Endometrial microvascular endothelial cells (primary cell): ENCODE measurements at regions not wholly inside any gene's neighbourhood (a gene's known extent, or its start where the extent isn't known, plus 50 kb on each side); places are given as distances from the start of the nearest gene placed in this dataset.

Experiments used
- in situ Hi-C: cut with HindIII; loops from 2 replicates; pipeline ENCODE4 v1.10.0; 2017; ENCODE audit warnings: low sequenced_read_pairs, low pct_unique_long_range_greater_than_20kb; ENCODE audit errors: inconsistent ontology term

DNA sequence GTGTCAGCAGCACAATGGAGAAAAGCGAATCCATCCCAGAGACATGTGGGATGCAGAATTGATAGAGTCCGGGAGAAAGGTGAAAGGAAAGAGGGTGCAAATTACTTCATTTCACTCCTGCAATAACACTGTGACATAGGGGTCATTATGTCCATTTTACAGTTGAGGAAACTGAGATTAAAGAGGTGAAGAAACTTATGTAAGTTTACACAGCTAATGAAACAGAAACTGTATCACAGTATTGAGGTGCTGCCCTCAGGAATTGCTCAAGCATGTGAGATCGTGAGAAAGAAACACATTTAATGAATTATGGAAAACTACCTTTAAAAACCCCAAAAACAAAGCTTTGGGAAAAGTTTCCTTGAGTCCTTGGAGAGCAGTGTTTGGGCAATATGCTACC is 103.6 kb upstream of the PFN2 start:
- in situ Hi-C loops, result no loop called here

DNA sequence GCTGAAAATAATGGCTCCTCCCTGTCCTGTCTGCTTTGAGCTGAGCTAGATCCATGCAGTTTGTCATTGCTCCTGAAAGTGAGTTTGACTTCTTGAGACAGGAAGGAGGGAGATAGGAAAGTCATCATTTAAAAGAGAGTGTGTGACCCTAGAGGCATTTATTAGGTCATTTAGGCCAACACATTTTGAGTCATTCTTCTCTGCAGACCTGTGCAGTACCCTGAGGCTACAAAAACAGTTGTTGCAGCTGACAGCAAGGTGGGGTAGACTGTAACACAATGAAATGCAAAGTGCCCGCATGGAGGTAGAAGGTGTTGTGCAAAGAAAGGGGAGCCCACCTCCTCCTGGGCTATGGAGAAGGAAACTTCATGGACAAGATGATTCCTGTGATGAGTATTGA is 102.8 kb upstream of the PFN2 start:
- in situ Hi-C loops, result no loop called here

DNA sequence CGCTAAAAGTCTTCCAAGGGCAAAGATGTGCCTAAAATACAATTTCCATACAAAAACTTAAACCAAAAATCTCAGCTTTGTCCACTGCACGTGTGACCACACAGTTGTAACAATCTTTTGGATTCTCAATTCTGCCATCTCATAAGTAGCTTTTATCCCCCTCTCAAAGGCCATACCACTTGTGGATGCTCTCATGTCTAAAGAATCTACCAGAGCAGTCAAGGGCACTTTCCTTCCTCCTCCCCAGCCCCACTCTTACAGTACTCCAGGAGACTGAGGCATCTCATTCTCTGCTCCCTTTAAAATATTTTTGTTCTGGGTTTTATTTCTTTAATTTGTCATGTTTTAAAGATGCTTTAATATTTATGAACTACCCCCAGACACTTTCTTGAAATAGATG is 102.3 kb upstream of the PFN2 start:
- in situ Hi-C loops, result no loop called here

DNA sequence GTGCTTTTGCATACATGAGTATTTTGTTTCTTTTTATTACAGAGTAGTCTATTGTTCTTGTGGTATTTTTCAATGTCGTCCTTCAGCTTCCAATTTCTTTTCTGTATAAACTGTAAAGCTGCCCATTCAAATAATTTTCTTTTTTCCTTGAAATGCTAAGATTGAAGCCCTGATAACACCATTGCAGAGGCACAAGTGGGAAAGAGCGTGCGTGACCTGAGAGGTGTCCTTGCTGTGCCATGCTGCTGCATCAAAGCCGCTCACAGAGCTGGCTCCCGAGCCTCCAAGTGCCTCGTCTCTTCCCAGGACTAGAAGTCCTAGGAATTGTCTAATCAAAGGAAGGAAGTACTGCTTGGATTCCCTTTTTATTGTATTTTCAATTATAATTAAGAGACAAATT is 101.9 kb upstream of the PFN2 start:
- in situ Hi-C loops, result no loop called here

DNA sequence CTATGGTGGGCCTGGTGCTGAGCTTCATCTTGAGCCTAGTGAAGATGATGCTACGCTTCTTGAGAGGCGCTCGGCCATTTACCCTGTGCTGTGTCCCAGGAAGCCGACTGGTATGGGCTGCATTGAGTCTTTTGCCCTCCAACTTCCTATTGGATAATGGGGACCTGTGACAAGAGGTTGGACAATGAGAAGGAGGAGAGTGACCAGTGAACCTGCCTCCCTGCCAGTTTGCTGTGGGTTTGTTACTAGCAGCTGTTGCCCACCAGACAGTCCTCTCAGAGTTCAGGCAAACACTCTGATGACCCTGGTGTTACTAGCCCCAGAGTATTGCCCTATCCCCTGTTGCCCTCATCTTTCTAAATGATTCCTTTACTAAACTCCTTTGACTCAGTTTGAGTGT is 99.6 kb upstream of the PFN2 start:
- in situ Hi-C loops, result no loop called here

DNA sequence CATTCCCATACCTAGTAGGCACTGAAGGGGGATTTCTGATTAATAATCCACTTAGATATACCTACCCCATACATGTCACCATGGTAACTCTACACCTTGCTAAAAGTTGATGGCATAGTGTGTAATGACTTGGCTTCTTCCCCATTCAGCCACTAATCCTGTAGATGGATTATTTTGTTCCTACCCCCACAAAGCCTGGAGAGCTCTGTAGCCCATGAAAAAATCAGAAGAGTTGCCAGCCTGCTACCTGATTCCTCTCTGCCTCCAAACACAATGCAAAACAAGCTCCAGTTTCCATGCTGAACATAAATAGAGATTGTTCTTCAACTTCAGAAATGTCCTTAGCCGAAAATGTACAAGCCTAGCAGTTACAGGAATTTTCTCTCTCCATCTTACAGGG is 98.9 kb upstream of the PFN2 start:
- in situ Hi-C loops, result no loop called here

DNA sequence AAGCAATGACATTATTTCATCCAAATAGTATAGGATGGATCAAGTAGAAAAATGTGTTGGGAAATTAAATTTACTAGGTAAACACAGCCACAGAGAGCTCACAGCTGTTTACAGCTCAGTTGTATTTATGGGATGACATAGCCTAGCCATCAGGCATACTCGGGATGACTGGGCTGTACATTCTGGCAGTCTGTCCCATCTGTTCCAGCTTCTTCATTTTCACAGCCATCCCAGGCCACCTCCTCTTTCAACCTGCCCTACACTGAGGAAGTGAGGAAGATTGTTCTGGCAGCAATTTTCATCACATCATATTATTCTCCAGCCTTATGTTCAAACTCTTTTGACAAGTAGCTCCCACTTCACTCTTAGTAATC is 98.4 kb upstream of the PFN2 start:
- in situ Hi-C loops, result no loop called here

DNA sequence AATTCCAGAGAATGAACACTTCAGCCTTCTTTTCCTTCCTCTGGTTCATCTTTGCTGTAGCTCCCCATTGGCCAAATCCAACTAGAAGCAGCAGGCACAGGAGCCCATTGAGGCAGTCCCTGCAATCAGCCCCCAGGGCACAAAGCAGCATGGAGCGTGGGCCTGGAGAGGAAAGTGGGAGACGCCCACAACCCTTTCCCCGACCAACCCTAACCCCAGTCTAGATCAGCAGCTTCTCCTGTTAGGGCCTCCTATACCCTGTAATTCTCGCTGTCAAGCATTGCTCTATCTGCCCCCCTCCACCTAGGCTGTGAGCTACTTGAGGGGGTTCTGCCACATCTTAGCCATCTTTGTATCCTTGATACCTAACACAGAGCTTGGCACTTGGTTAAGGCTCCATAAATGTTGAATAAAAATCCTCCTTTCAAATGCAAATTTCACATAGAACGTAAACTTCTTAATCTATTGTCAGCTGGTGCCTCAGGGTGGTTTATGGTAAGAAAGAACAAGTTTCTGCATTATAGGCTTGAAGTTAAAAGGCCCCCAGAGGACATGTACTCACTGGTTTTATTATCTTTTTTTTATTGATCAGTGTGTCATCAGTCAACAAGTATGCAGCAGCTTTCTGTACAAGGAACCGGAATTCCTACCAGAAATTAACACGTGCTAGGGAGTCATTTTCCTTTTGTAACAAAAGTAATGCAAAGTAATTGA is 97.9 kb upstream of the PFN2 start:
- in situ Hi-C loops, result no loop called here

DNA sequence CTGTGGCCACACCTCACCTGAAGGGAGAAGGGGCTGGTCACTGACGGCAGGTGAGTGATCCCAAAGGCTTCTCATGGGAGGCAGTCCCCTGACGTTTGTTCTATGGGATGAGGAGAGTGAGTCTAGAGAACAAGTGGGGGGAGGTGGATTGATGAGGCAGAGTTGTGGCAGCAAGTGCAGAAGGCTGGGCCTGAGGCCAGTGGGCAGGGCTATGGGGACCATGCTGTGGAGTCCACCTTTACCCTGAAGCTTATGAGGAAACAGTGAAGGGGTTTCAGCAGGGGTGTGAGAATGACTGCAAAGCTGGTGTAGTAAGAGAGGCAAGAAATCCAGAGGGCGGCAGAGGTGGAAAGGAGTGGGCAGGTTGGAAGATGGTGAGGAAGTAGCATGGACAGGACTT is 96.9 kb upstream of the PFN2 start:
- in situ Hi-C loops, result no loop called here

DNA sequence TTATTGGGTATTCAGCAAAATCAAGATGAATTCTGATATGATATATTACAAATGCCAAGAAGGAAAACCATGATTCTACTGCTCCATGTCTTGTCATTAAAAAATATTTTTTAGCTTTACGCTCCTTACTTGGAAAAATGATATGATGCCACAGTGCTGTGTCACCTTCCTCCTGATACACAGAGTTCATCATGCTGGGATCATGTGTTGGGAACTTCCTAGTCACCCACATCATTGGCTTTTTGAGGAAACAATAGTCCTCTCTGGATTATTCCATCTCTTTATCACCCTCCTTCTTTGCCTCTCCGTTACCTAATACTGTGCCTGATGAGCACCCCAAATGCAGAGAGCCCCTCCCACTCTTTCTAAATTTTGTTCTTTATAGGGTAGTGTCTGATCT is 94.3 kb upstream of the PFN2 start:
- in situ Hi-C loops, result no loop called here

DNA sequence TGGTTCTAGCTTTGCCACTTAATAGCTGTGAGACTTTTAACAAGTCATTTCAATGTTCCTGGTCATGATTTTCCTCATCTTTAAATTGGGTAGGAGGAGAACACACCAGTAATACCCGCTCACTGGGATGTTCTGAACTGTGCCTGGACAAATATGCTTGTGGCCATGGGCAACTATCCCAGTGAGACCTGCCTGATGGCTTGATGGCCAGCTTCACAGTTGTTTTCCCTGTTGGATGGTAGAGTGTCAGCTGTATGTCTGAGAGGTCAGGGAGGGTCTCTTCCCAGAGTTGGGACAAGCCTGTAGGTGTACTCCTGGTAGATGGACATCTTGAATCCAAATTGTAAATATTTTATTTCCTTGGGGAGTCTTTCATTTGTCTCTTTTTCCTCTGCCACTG is 92.5 kb upstream of the PFN2 start:
- in situ Hi-C loops, result no loop called here

DNA sequence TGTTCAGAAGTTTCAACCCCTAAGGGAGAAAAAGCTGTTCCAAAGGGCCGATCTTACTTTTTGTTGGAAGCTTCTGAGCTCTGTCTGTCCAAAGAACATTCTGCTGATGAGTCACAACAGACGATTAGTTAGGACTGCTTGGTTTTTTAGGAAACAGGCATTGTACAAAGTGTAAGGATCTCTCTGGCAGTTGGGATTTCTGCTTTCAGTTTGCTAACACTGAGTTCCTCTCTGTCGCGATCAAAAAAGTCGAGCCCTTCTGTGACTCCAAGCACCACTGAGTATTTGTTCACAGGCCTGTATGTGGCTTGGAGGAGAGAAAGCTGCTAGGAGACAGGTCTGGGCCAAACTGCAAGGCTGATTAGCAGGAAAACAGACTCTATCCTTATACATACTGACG is 91.8 kb upstream of the PFN2 start:
- in situ Hi-C loops, result no loop called here

DNA sequence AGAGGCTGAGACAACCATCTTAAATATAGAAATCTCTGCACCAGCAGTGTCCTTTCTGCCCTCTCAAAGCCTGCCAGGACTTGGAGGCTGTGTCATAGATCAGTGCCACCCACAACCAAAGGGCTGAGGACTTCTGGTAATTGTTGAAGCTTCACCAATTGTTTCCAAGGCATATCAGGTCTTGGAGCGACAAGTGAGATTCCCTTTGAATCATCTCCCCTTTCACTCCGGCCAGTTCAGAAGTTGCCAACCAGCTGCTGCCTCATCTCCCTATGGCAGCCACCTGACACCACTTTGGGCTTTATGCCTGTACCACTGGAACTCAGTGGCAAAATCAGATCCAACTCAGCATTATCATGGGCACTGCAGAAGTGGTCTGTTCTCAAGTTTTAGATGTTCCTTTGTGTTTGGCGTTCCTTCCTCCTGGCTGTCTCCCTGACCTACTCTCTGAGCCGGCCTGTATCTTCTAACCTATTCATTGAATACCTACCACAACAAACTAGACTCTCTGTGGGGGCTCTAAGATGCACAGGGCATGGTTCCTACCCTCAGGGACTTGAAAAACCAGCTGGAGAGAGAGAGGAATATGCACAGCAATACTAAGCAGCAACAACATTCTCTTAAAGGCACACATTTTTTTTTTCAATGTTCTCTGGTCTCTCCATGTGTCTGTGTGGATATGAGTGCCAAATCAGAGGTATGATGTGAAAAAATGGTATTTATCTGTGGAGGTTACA is 90.8 kb upstream of the PFN2 start:
- in situ Hi-C loops, result no loop called here

DNA sequence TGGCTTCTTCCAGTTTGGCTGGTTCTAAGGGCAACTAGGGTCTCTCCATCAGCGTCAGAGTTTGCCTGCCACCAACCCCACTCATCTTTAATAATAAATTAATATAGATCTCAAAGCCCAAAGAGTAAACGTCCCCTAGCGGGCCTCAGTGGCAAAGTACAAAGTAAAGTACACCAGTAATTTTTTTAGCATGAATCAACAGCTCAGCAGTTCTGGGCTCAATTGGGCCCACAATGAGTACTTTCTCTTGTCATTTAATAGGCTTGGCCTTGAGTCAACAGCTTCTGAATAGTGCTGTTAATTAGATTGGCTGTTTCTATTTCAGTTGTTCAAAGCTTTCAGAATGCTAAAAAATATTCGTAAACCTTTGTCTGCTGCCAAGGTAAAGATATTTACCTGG is 89.0 kb upstream of the PFN2 start:
- in situ Hi-C loops, result no loop called here

DNA sequence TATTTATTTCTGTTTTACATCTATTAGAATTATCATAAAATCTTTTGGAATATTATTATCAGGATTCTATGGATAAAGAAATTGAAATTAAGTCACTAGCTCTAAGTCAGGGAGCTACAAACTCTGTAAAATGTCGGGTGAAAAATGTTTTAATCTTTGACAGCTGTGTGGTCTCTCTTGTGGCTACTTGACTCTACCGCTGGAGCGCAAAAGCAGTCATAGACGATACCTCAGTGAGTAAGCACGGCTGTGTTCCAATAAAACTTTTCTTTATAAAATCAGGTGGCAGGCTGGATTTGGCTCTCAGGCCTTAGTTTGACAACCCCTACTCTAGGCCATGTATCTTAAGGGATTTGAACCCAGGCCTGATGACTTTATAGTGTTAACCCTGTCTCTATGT is 88.5 kb upstream of the PFN2 start:
- in situ Hi-C loops, result no loop called here

DNA sequence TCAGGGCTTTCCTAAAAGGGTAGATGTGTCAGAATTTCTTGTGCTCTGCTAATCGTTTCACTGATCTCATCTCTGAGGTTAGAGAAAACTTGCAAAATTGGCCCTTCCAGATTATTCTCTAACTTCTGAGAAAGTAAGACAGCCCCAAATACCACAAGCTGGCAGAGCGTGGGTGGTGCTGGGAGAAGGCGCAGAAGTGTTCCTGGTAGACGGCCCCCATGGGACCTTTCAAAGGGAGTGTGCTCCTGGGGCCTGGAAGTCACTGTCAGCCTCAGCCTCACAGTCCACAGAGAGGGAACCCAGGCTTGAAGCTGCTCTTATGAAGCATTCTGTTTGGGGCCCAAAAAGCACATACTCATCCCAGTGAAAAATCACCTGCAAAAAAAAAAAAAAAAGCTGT is 86.5 kb upstream of the PFN2 start:
- in situ Hi-C loops, result no loop called here

DNA sequence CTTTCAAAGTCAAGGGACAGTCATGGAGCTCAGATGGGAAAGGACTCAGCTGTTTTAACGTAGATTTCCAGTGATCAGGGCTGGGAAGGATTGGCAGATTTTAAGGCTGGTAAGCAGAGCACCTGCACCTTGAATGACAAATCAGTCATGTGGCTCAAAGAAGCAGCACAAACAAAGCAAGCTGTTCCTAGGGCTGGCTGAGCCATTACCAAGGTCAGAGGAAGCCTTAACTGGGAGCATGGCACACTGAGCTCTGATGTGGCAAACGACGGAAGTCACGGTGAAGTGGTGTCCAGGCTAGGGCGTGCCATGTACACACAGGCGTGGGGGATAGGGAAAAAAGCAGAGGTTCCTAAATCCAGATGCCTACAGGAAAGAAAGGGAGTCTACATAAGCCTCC is 84.6 kb upstream of the PFN2 start:
- in situ Hi-C loops, result no loop called here

DNA sequence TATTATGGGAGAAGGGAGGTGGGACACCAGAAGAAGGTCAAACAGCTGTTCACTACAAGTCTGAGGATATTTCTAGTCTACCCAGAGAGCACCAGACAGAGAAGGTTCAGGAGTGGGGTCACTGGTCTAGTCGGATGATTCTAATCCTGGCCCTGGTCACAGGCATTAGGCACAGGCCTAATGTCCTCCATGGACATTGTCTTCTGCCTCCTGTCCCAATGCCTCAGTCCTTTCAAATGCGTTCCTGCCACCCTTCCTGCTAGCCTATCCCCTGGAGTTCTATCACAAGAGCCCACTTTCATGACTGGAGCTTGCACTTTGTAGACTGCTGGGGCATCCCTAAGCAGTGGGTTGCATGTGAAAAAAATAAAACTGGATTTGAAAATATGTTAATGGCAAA is 83.9 kb upstream of the PFN2 start:
- in situ Hi-C loops, result no loop called here

DNA sequence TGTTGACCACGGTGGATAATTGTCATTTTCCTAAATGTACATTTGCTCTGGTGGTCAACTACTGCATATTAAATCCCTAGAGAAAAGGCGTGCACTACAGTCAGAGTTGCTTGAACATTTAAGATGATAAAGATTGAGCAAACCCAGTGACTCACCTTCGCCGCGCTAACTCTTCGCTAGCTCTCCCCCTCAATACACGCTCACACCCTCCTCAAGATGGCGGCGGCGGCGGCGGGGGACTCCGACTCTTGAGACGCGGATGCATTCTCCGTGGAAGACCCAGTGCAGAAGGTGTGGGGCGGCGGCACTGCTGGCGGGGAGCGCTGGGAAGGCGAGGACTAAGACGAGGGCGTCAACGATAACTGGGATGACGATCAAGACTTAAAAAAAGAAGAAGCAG is 79.8 kb upstream of the PFN2 start:
- in situ Hi-C loops, result no loop called here

DNA sequence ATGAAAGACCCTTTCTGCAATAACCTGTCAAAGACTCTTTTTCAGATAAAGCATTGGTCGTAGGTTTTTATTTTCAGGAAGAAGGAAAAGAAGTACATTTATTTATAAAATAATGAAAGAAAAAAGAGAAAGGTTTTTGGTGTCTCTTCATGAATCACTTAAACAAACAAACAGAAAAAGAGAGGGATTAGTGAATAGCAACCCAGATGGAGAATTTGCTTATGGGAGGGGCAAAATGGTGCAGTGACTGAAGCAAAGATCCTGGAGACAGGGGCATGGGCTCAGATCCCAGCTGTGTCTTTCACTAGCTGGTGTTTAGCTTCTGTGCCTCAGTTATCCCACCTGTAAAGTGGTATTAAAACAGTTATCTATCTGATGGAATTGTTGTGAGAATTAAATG is 78.6 kb upstream of the PFN2 start:
- in situ Hi-C loops, result no loop called here

DNA sequence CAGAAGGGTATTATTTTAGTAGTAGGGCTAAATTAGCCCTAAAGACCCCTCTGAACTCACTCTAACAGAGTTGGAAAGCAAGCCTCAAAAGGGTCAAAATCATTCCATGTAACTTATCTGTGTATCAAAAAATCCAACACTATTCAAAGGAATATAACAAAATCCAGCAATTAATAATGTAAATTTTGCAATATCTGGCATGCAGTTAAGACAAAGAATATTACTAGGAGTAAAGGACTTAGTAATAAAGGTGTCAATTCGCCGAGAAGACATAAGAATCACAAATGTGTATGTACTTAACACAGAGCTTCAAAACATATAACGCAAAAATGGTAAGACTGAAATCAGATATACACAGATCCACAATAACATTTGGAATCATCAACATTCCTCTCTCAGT is 71.2 kb upstream of the PFN2 start:
- in situ Hi-C loops, result no loop called here
